HepG2 (cell line): ENCODE measurements at regions not wholly inside any gene's neighbourhood (a gene's known extent, or its start where the extent isn't known, plus 50 kb on each side); places are given as distances from the start of the nearest gene placed in this dataset.

Source experiments
- PHF5A ChIP-seq: IDR thresholded peaks from one replicate; pipeline ENCODE4 v1.6.1; 2018; ENCODE audit warnings: low read depth, missing genetic modification reagents; ENCODE audit not compliant: unreplicated experiment
- RXRA ChIP-seq: sonication (generic); formaldehyde crosslinking; IDR thresholded peaks from 2 replicates; pipeline ENCODE4 v1.5.1; 2020; ENCODE audit warnings: missing genetic modification reagents
- YY1 ChIP-seq: IDR thresholded peaks from 2 replicates; pipeline ENCODE4 v1.6.1; 2011; ENCODE audit warnings: low read length, low read depth, moderate library complexity, mild to moderate bottlenecking; ENCODE audit not compliant: insufficient read depth, insufficient replicate concordance
- ZSCAN20 ChIP-seq: sonication (generic); formaldehyde crosslinking; IDR thresholded peaks from 2 replicates; pipeline ENCODE4 v1.4.0; 2020; ENCODE audit warnings: missing genetic modification reagents, mild to moderate bottlenecking, borderline replicate concordance

- TF ChIP-seq ZSCAN20 (CRISPR knock-in tag) (no peak), RXRA (CRISPR knock-in tag) (no peak), YY1 (no peak), PHF5A (CRISPR knock-in tag) (no peak)
Measured at GRCh38 chr6:1500913-1501312, 108.8 kb upstream of the FOXC1 start.
